ENCODE measurements at regions not wholly inside any gene's neighbourhood (a gene's known extent, or its start where the extent isn't known, plus 50 kb on each side); places are given as distances from the start of the nearest gene placed in this dataset.

- POLR2A ChIA-PET = interaction anchor here (1.4 kb wide), 1 partner anchor 10 kb away, joined by 4 read pairs; no protein-coding TSS in a partner anchor
Measured at GRCh38 chr7:25906760-25907159, 245.2 kb upstream of the NFE2L3 start.

GRCh38 chr7:25907214-25907613 lies 244.8 kb upstream of the NFE2L3 start:
- Histone ChIP-seq H3K9me3 (ENCODE audit: low read length) (no peaks in the 10 kb centered on the region), H3K9me2 (ENCODE audit: insufficient read depth, low read length) (no peaks in the 10 kb centered on the region), H3K4me2 (ENCODE audit: low read length) (no peak overlapping the region), H2AFZ (ENCODE audit: low read length) (no peak overlapping the region), H3K4me1 (ENCODE audit: insufficient read depth, low read length, poor library complexity, severe bottlenecking) (no peaks in the 10 kb centered on the region), H3K27ac (ENCODE audit: low read depth, low read length, poor library complexity, severe bottlenecking) (no peak overlapping the region), H3K79me2 (ENCODE audit: insufficient read depth, low read depth, low read length) (no peaks in the 10 kb centered on the region), H3K4me3 (ENCODE audit: low read depth, low read length, poor library complexity, severe bottlenecking) (no peak overlapping the region), H4K20me1 (ENCODE audit: insufficient read depth, low read length) (no peaks in the 10 kb centered on the region), H3K36me3 (ENCODE audit: insufficient read depth, low read length) (no peaks in the 10 kb centered on the region)
- ChIA-PET POLR2A (interaction anchor here (0.6 to 1.4 kb wide), 2 partner anchors 10 to 286 kb away, joined by 4 to 5 read pairs; no protein-coding TSS in a partner anchor), CTCF (ENCODE audit: unreplicated experiment) (no interaction called here)
- DNase-seq (ENCODE audit: low spot score) = no peak
- no TSS peak for BruUV-seq (replicated peaks)
- intact Hi-C loops (cut with micrococcal nuclease; ENCODE audit: unreplicated experiment) = no loop called here
- TF ChIP-seq CTCF (conservative IDR thresholded peaks at IDR 0.05; ENCODE audit: low read length) (no peak), EZH2phosphoT487 (IDR thresholded peaks at IDR 0.05; ENCODE audit: borderline replicate concordance, low read depth, low read length) (no peak)

More at GRCh38 chr7:25906760-25907159, 245.2 kb upstream of the NFE2L3 start:
- DNase-seq (ENCODE audit: low spot score) = no peak
- Histone ChIP-seq H3K9me3 (ENCODE audit: low read length) (no peaks in the 10 kb centered on the region), H3K4me2 (ENCODE audit: low read length) (no peak overlapping the region), H3K79me2 (ENCODE audit: insufficient read depth, low read depth, low read length) (no peaks in the 10 kb centered on the region), H2AFZ (ENCODE audit: low read length) (no peak overlapping the region), H4K20me1 (ENCODE audit: insufficient read depth, low read length) (no peaks in the 10 kb centered on the region), H3K36me3 (ENCODE audit: insufficient read depth, low read length) (no peaks in the 10 kb centered on the region), H3K4me1 (ENCODE audit: insufficient read depth, low read length, poor library complexity, severe bottlenecking) (no peaks in the 10 kb centered on the region), H3K27ac (ENCODE audit: low read depth, low read length, poor library complexity, severe bottlenecking) (no peak overlapping the region), H3K9me2 (ENCODE audit: insufficient read depth, low read length) (no peaks in the 10 kb centered on the region), H3K4me3 (ENCODE audit: low read depth, low read length, poor library complexity, severe bottlenecking) (no peak overlapping the region)
- no TSS peak for BruUV-seq (replicated peaks)
- TF ChIP-seq CTCF (conservative IDR thresholded peaks at IDR 0.05; ENCODE audit: low read length) (no peak), EZH2phosphoT487 (IDR thresholded peaks at IDR 0.05; ENCODE audit: borderline replicate concordance, low read depth, low read length) (no peak)
- CTCF ChIA-PET (ENCODE audit: unreplicated experiment) = no interaction called here
- intact Hi-C loops (cut with micrococcal nuclease; ENCODE audit: unreplicated experiment) = no loop called here

- Histone ChIP-seq H3K4me3 (ENCODE audit: low read depth, low read length, poor library complexity, severe bottlenecking) (no peak overlapping the region), H3K4me2 (ENCODE audit: low read length) (no peak overlapping the region), H3K27ac (ENCODE audit: low read depth, low read length, poor library complexity, severe bottlenecking) (no peak overlapping the region), H3K9me2 (ENCODE audit: insufficient read depth, low read length) (no peaks in the 10 kb centered on the region), H4K20me1 (ENCODE audit: insufficient read depth, low read length) (no peaks in the 10 kb centered on the region), H3K79me2 (ENCODE audit: insufficient read depth, low read depth, low read length) (no peaks in the 10 kb centered on the region), H2AFZ (ENCODE audit: low read length) (no peak overlapping the region), H3K4me1 (ENCODE audit: insufficient read depth, low read length, poor library complexity, severe bottlenecking) (no peaks in the 10 kb centered on the region), H3K36me3 (ENCODE audit: insufficient read depth, low read length) (no peaks in the 10 kb centered on the region), H3K9me3 (ENCODE audit: low read length) (no peaks in the 10 kb centered on the region)
- POLR2A ChIA-PET = interaction anchor here (0.6 to 1.4 kb wide), 2 partner anchors 11 to 286 kb away, joined by 4 to 5 read pairs; no protein-coding TSS in a partner anchor
- TF ChIP-seq CTCF (conservative IDR thresholded peaks at IDR 0.05; ENCODE audit: low read length) (no peak), EZH2phosphoT487 (IDR thresholded peaks at IDR 0.05; ENCODE audit: borderline replicate concordance, low read depth, low read length) (no peak)
- DNase-seq (ENCODE audit: low spot score) = no peak
- CTCF ChIA-PET (ENCODE audit: unreplicated experiment) = no interaction called here
- intact Hi-C loops (cut with micrococcal nuclease; ENCODE audit: unreplicated experiment) = no loop called here
- BruUV-seq (replicated peaks) = no TSS peak
Measured at GRCh38 chr7:25907731-25908130, 244.3 kb upstream of the NFE2L3 start.

Measured in OCI-LY7 (cell line).